H1 (cell line): ENCODE measurements at regions not wholly inside any gene's neighbourhood (a gene's known extent, or its start where the extent isn't known, plus 50 kb on each side); places are given as distances from the start of the nearest gene placed in this dataset.

Experiments used
- CTCF ChIA-PET: fragments of 300-600 bp; sonication (Branson Sonifier 250); formaldehyde crosslinking; loops from one replicate; lab custom pipeline; 2021; ENCODE audit not compliant: partially characterized antibody; lab: Charles Lee
- POLR2A ChIA-PET: fragments of 300-600 bp; sonication (Branson Sonifier 250); formaldehyde crosslinking; loops from one replicate; lab custom pipeline; 2021; ENCODE audit warnings: inconsistent platforms; ENCODE audit not compliant: partially characterized antibody; lab: Charles Lee
- DNase-seq, 2 experiments: peaks; one replicate each; pipeline versions ENCODE4 v3.0.0 to v3.0.0-alpha.2; 2010 to 2022; ENCODE audit warnings: low spot score in 2 of 2, low read depth in 1 of 2, mixed read lengths in 1 of 2
- FAIRE-seq: peaks from 2 replicates; lab custom pipeline; 2011; peaks lifted over from hg19 to GRCh38; lab: Jason Lieb, UNC
- H2AFZ ChIP-seq: 2 replicates; pipeline ENCODE4 v1.8.1; 2012; ENCODE audit warnings: low read length, inconsistent platforms
- H2AK5ac ChIP-seq: 2 replicates; pipeline ENCODE4 v1.6.1; 2013; ENCODE audit warnings: low read depth, low read length
- H2BK120ac ChIP-seq: replicated peaks from 2 replicates; pipeline ENCODE3; 2013; ENCODE audit warnings: low read depth, low read length, inconsistent platforms
- H2BK12ac ChIP-seq: 2 replicates; pipeline ENCODE4 v1.6.1; 2013; ENCODE audit warnings: low read depth, low read length
- H2BK15ac ChIP-seq: 2 replicates; pipeline ENCODE4 v1.6.1; 2013; ENCODE audit warnings: low read length
- H2BK20ac ChIP-seq: 2 replicates; pipeline ENCODE4 v1.6.1; 2013; ENCODE audit warnings: low read length
- H2BK5ac ChIP-seq: 2 replicates; pipeline ENCODE4 v1.6.1; 2013; ENCODE audit warnings: low read depth, low read length
- H3K14ac ChIP-seq: 2 replicates; pipeline ENCODE4 v1.6.1; 2013; ENCODE audit warnings: inconsistent platforms; ENCODE audit not compliant: insufficient read length
- H3K18ac ChIP-seq: 2 replicates; pipeline ENCODE4 v1.6.1; 2013; ENCODE audit warnings: low read length; ENCODE audit errors: extremely low read depth
- H3K23ac ChIP-seq: 2 replicates; pipeline ENCODE4 v1.6.1; 2013; ENCODE audit warnings: inconsistent platforms; ENCODE audit not compliant: insufficient read length
- H3K23me2 ChIP-seq: 2 replicates; pipeline ENCODE4 v1.6.1; 2013; ENCODE audit warnings: low read depth, low read length
- H3K27ac ChIP-seq: 2 replicates; pipeline ENCODE4 v1.6.1; 2011; ENCODE audit warnings: low read depth, low read length, inconsistent platforms
- H3K27me3 ChIP-seq, 4 experiments: replicated peaks in 1 of 4; 1 replicate in 1 of 4; 2 replicates in 3 of 4; pipeline versions ENCODE4 v1.6.1 to v1.8.1; 2011 to 2013; ENCODE audit warnings: low read length in 3 of 4, mild to moderate bottlenecking in 3 of 4, inconsistent platforms in 2 of 4, mixed read lengths in 2 of 4, moderate library complexity in 1 of 4; ENCODE audit not compliant: control insufficient read depth in 3 of 4, insufficient read depth in 3 of 4; ENCODE audit errors: extremely low read depth in 1 of 4
- H3K36me3 ChIP-seq, 4 experiments: 2 replicates each; pipeline versions ENCODE4 v1.6.1 to v1.8.1; 2011 to 2013; ENCODE audit warnings: mild to moderate bottlenecking in 4 of 4, low read length in 3 of 4, moderate library complexity in 2 of 4, control low read depth in 1 of 4, inconsistent platforms in 1 of 4; ENCODE audit not compliant: insufficient read depth in 4 of 4, control insufficient read depth in 2 of 4
- H3K4ac ChIP-seq: replicated peaks from 2 replicates; pipeline ENCODE3; 2013; ENCODE audit warnings: low read length, low read depth, mixed read lengths, inconsistent platforms; ENCODE audit not compliant: insufficient read length
- H3K4me1 ChIP-seq, 4 experiments: replicated peaks in 1 of 4; 1 replicate in 1 of 4; 2 replicates in 3 of 4; pipeline versions ENCODE4 v1.6.1 to v1.8.1; 2011 to 2013; ENCODE audit warnings: low read length in 3 of 4, inconsistent platforms in 2 of 4, mixed read lengths in 1 of 4; ENCODE audit not compliant: insufficient read depth in 4 of 4, control insufficient read depth in 3 of 4
- H3K4me2 ChIP-seq, 2 experiments: 2 replicates each; pipeline versions ENCODE4 v1.6.1 to v1.8.1; 2011 to 2013; ENCODE audit warnings: low read depth in 2 of 2, low read length in 2 of 2, control low read depth in 1 of 2, inconsistent platforms in 1 of 2, mild to moderate bottlenecking in 1 of 2; ENCODE audit not compliant: insufficient read depth in 1 of 2
- H3K4me3 ChIP-seq, 4 experiments: fragments of 200-600, 300-600 bp in 1 of 4; sonication (generic), shearing (Covaris generic), sonication (Bioruptor Twin) in 1 of 4; 2 replicates each; pipeline versions ENCODE4 v1.5.1 to v1.8.1; 2011 to 2016; ENCODE audit warnings: low read length in 4 of 4, low read depth in 3 of 4, control low read depth in 2 of 4, inconsistent platforms in 2 of 4, mild to moderate bottlenecking in 2 of 4, mixed read lengths in 1 of 4, moderate library complexity in 1 of 4; ENCODE audit not compliant: insufficient read depth in 2 of 4; ENCODE audit errors: extremely low read depth in 1 of 4
- H3K56ac ChIP-seq: replicated peaks from 2 replicates; pipeline ENCODE3; 2013; ENCODE audit warnings: low read depth, mild to moderate bottlenecking, mixed read lengths, low read length, inconsistent platforms; ENCODE audit not compliant: insufficient read length
- H3K79me1 ChIP-seq: 2 replicates; pipeline ENCODE4 v1.6.1; 2013; ENCODE audit warnings: low read depth, low read length, control low read depth
- H3K79me2 ChIP-seq, 2 experiments: 2 replicates each; pipeline versions ENCODE4 v1.6.1 to v1.8.1; 2012 to 2013; ENCODE audit warnings: low read length in 2 of 2, mild to moderate bottlenecking in 2 of 2, inconsistent platforms in 1 of 2; ENCODE audit not compliant: insufficient read depth in 2 of 2, control insufficient read depth in 1 of 2
- H3K9ac ChIP-seq, 4 experiments: replicated peaks in 1 of 4; 1 replicate in 1 of 4; 2 replicates in 3 of 4; pipeline versions ENCODE4 v1.6.1 to v1.8.1; 2011 to 2013; ENCODE audit warnings: low read depth in 3 of 4, low read length in 3 of 4, control low read depth in 2 of 4, mild to moderate bottlenecking in 2 of 4, moderate library complexity in 2 of 4, inconsistent platforms in 1 of 4; ENCODE audit errors: extremely low read depth in 1 of 4
- H3K9me3 ChIP-seq, 2 experiments: 2 replicates each; pipeline versions ENCODE4 v1.6.1 to v1.8.1; 2012 to 2013; ENCODE audit warnings: mild to moderate bottlenecking in 2 of 2, moderate library complexity in 2 of 2, control low read depth in 1 of 2, inconsistent platforms in 1 of 2, low read depth in 1 of 2, low read length in 1 of 2, mixed read lengths in 1 of 2; ENCODE audit not compliant: insufficient read depth in 2 of 2
- H4K20me1 ChIP-seq, 2 experiments: replicated peaks in 1 of 2; 2 replicates each; pipeline versions ENCODE3 to v1.8.1; 2011 to 2013; ENCODE audit warnings: inconsistent platforms in 2 of 2, low read length in 2 of 2, mild to moderate bottlenecking in 1 of 2; ENCODE audit not compliant: insufficient read depth in 2 of 2, control insufficient read depth in 1 of 2
- H4K5ac ChIP-seq: 2 replicates; pipeline ENCODE4 v1.6.1; 2013; ENCODE audit warnings: low read length, low read depth, mixed read lengths, inconsistent platforms; ENCODE audit not compliant: insufficient read length
- H4K8ac ChIP-seq: 2 replicates; pipeline ENCODE4 v1.8.0; 2013; ENCODE audit warnings: mild to moderate bottlenecking, moderate library complexity, low read length, inconsistent platforms; ENCODE audit not compliant: insufficient read depth; ENCODE audit errors: extremely low read depth
- H4K91ac ChIP-seq: replicated peaks from 2 replicates; pipeline ENCODE3; 2013; ENCODE audit warnings: low read length, mixed read lengths, inconsistent platforms; ENCODE audit not compliant: insufficient read length
- JUND ChIP-seq: IDR thresholded peaks from 2 replicates; pipeline ENCODE4 v1.6.1; 2011; ENCODE audit warnings: mild to moderate bottlenecking, improper control_type of control experiment, low read length
- RAD21 ChIP-seq, 2 experiments: IDR thresholded peaks in 1 of 2; conservative IDR thresholded peaks in 1 of 2; 2 replicates each; pipeline ENCODE4 v1.6.1; 2011; ENCODE audit warnings: low read depth in 2 of 2, low read length in 2 of 2, improper control_type of control experiment in 1 of 2, inconsistent platforms in 1 of 2, mild to moderate bottlenecking in 1 of 2, moderate library complexity in 1 of 2
- SUZ12 ChIP-seq: fragments of 200-600 bp; sonication (generic); IDR thresholded peaks from 2 replicates; pipeline ENCODE4 v1.6.1; 2012; ENCODE audit warnings: mild to moderate bottlenecking, inconsistent platforms, low read length, moderate library complexity, mixed read lengths
- TAF7 ChIP-seq: optimal IDR thresholded peaks from 2 replicates; pipeline ENCODE3; 2011; ENCODE audit warnings: low read depth, mild to moderate bottlenecking, inconsistent platforms, low read length, moderate library complexity, borderline replicate concordance
- WGBS, 2 experiments: shearing (Covaris generic) in 1 of 2; methylation state at CpG; one replicate each; pipeline versions ENCODE4 v1.1.6 to v1.1.7; 2013 to 2015; ENCODE audit warnings: low lambda C conversion rate in 2 of 2, mixed read lengths in 2 of 2, inconsistent platforms in 1 of 2, low coverage in 1 of 2, missing lambda C conversion rate in 1 of 2; ENCODE audit not compliant: insufficient replicate concordance in 2 of 2, insufficient coverage in 1 of 2, insufficient read length in 1 of 2; ENCODE audit errors: extremely low coverage in 1 of 2, missing lambda C conversion rate in 1 of 2; 5-methylcytosine and 5-hydroxymethylcytosine counted together
- TF ChIP-seq, protein P1 (sequence below), 3 experiments: IDR thresholded peaks; 1 replicate in 2 of 3; 2 replicates in 1 of 3; pipeline versions ENCODE4 v1.5.1 to v1.6.1; 2011; ENCODE audit warnings: low read length in 3 of 3, mild to moderate bottlenecking in 3 of 3, inconsistent platforms in 2 of 3, low read depth in 1 of 3, moderate library complexity in 1 of 3; ENCODE audit not compliant: insufficient read depth in 1 of 3; ENCODE audit errors: control extremely low read depth in 1 of 3

DNA sequence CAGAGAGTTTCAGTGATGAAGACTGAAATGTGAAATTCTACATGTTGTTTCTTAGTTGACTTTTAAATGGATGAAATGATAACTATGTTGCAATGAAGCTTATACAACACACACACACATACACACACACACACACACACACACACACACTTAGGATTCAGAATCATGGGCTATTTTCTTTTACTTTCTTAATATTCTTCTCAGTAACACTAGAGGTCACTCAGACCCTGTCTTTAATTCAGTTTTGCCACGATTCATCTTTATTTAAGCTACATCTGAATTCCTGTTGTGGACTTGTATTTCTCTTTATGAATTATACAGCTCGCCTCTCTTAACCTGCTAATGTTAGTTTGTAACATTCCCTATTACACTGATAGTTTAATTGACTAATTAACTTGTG is 109.6 kb upstream of the GOT2 start:
- no peak overlapping the region for H2BK120ac ChIP-seq
- peaks cover 3 to 8% of the 10 kb centered on the region in 2 experiments; a peak in 1 of 4 replicates for H3K9me3 ChIP-seq
- no peaks in the 10 kb centered on the region for H3K4me1 ChIP-seq
- no peak overlapping the region for H2BK20ac ChIP-seq
- no peak overlapping the region for H3K4ac ChIP-seq
- CTCF ChIA-PET, result interaction anchor here (0.6 to 2.9 kb wide), 19 partner anchors 10 to 568 kb away, joined by 3 to 25 read pairs (median 4); no protein-coding TSS in a partner anchor
- no peak for TF ChIP-seq SUZ12
- TF ChIP-seq TAF7, result no peak
- no peak for TF ChIP-seq JUND
- peak; percentile 75 to 78 for TF ChIP-seq RAD21 (IDR thresholded peaks at IDR 0.05 in 1 of 2, conservative IDR thresholded peaks at IDR 0.05 in 1 of 2; ENCODE audit: low read depth in 2 of 2, low read length in 2 of 2)
- TF ChIP-seq, protein P1, sequence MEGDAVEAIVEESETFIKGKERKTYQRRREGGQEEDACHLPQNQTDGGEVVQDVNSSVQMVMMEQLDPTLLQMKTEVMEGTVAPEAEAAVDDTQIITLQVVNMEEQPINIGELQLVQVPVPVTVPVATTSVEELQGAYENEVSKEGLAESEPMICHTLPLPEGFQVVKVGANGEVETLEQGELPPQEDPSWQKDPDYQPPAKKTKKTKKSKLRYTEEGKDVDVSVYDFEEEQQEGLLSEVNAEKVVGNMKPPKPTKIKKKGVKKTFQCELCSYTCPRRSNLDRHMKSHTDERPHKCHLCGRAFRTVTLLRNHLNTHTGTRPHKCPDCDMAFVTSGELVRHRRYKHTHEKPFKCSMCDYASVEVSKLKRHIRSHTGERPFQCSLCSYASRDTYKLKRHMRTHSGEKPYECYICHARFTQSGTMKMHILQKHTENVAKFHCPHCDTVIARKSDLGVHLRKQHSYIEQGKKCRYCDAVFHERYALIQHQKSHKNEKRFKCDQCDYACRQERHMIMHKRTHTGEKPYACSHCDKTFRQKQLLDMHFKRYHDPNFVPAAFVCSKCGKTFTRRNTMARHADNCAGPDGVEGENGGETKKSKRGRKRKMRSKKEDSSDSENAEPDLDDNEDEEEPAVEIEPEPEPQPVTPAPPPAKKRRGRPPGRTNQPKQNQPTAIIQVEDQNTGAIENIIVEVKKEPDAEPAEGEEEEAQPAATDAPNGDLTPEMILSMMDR (IDR thresholded peaks at IDR 0.05; ENCODE audit: control extremely low read depth in 1 of 3, insufficient read depth in 1 of 3, low read depth in 1 of 3, low read length in 3 of 3), result peak in 1 of 3 experiments; percentile 13; a peak in 2 of 4 replicates
- TF ChIP-seq, all 59 proteins: peak for 2
- Histone ChIP-seq H3K23ac (no peak overlapping the region), H4K5ac (no peak overlapping the region), H3K23me2 (no peaks in the 10 kb centered on the region), H2BK15ac (no peak overlapping the region), H3K4me3 (no peak overlapping the region), H2BK12ac (no peak overlapping the region), H4K8ac (no peak overlapping the region), H3K27ac (no peak overlapping the region), H4K20me1 (no peaks in the 10 kb centered on the region), H3K4me2 (no peak overlapping the region), H3K56ac (no peak overlapping the region), H3K79me2 (no peaks in the 10 kb centered on the region), H3K14ac (no peak overlapping the region), H2AFZ (no peak overlapping the region), H3K27me3 (no peaks in the 10 kb centered on the region), H2AK5ac (no peak overlapping the region), H3K9ac (no peak overlapping the region), H3K79me1 (no peaks in the 10 kb centered on the region), H3K18ac (no peak overlapping the region), H2BK5ac (no peak overlapping the region), H4K91ac (no peak overlapping the region), H3K36me3 (no peaks in the 10 kb centered on the region)
- POLR2A ChIA-PET, result no interaction called here
- 46% methylated on average over 2 of the region's 2 CpGs; no CpG with 5 or more reads in 1 of the 2 experiments for WGBS, 2 experiments
- DNase-seq, result no peak
- FAIRE-seq, result peak; percentile 65
